CD14-positive monocyte (primary cell): ENCODE measurements at regions not wholly inside any gene's neighbourhood (a gene's known extent, or its start where the extent isn't known, plus 50 kb on each side); places are given as distances from the start of the nearest gene placed in this dataset.

Source experiments
- DNase-seq, 3 donors: peaks; one replicate each; pipeline ENCODE4 v3.0.0-alpha.2; 2011 to 2022
- H2AFZ ChIP-seq: 2 replicates; pipeline ENCODE4 v1.6.0; 2012; ENCODE audit warnings: mild to moderate bottlenecking, low read depth, low read length, inconsistent platforms; ENCODE audit not compliant: insufficient read depth, poor library complexity, severe bottlenecking
- H3K27ac ChIP-seq, 2 donors: 1 replicate in 1 of 2; 2 replicates in 1 of 2; pipeline ENCODE4 v1.5.1; 2012 to 2013; ENCODE audit warnings: low read length in 2 of 2, control low read depth in 1 of 2, inconsistent platforms in 1 of 2, low read depth in 1 of 2, mild to moderate bottlenecking in 1 of 2
- H3K27me3 ChIP-seq, 2 donors: one replicate each; pipeline versions ENCODE4 v1.6.0 to v1.6.1; 2011 to 2013; ENCODE audit warnings: low read length in 2 of 2; ENCODE audit not compliant: control insufficient read depth in 2 of 2, insufficient read depth in 2 of 2
- H3K36me3 ChIP-seq, 2 donors: replicated peaks in 1 of 2; 1 replicate in 1 of 2; 2 replicates in 1 of 2; pipeline versions ENCODE4 v1.5.1 to v1.6.1; 2012 to 2013; ENCODE audit warnings: low read length in 2 of 2, control low read depth in 1 of 2, inconsistent platforms in 1 of 2, mild to moderate bottlenecking in 1 of 2; ENCODE audit not compliant: insufficient read depth in 2 of 2, control insufficient read depth in 1 of 2
- H3K4me1 ChIP-seq, 2 donors: 1 replicate in 1 of 2; 2 replicates in 1 of 2; pipeline versions ENCODE4 v1.5.1 to v1.6.1; 2012 to 2013; ENCODE audit warnings: low read length in 2 of 2, control low read depth in 1 of 2, inconsistent platforms in 1 of 2, mild to moderate bottlenecking in 1 of 2, moderate library complexity in 1 of 2; ENCODE audit not compliant: insufficient read depth in 2 of 2, control insufficient read depth in 1 of 2
- H3K4me2 ChIP-seq: replicated peaks from 2 replicates; pipeline ENCODE3; 2012; ENCODE audit warnings: low read length, moderate library complexity, mild to moderate bottlenecking; ENCODE audit not compliant: poor library complexity, severe bottlenecking; ENCODE audit errors: extremely low read depth
- H3K4me3 ChIP-seq, 3 experiments: fragments of 200-600 bp in 1 of 3; sonication (generic) in 1 of 3; replicated peaks in 1 of 3; 1 replicate in 2 of 3; 2 replicates in 1 of 3; pipeline ENCODE4 v1.5.1; 2011 to 2013; ENCODE audit warnings: low read length in 3 of 3, mild to moderate bottlenecking in 3 of 3, control low read depth in 2 of 3, low read depth in 2 of 3, inconsistent platforms in 1 of 3, moderate library complexity in 1 of 3
- H3K79me2 ChIP-seq: 2 replicates; pipeline ENCODE4 v1.6.0; 2012; ENCODE audit warnings: mild to moderate bottlenecking, control low read depth, inconsistent platforms, low read length, moderate library complexity; ENCODE audit not compliant: insufficient read depth
- H3K9ac ChIP-seq: 2 replicates; pipeline ENCODE4 v1.6.0; 2017; ENCODE audit warnings: low read length, mild to moderate bottlenecking; ENCODE audit not compliant: insufficient read depth, poor library complexity, severe bottlenecking
- H3K9me3 ChIP-seq, 2 donors: replicated peaks in 1 of 2; 1 replicate in 1 of 2; 2 replicates in 1 of 2; pipeline versions ENCODE4 v1.5.1 to v1.6.1; 2012 to 2013; ENCODE audit warnings: low read length in 2 of 2, control low read depth in 1 of 2; ENCODE audit not compliant: control insufficient read depth in 1 of 2, insufficient read depth in 1 of 2
- H4K20me1 ChIP-seq: 2 replicates; pipeline ENCODE4 v1.6.0; 2012; ENCODE audit warnings: mild to moderate bottlenecking, low read length, control low read depth, moderate library complexity; ENCODE audit not compliant: insufficient read depth
- H3K27ac Mint-ChIP-seq, 7 donors: one replicate each; pipeline ENCODE4 v1.8.0; 2020; ENCODE audit warnings: mild to moderate bottlenecking in 7 of 7, mixed read lengths in 7 of 7, moderate library complexity in 6 of 7, inconsistent platforms in 2 of 7
- H3K27me3 Mint-ChIP-seq, 3 donors: one replicate each; pipeline ENCODE4 v1.8.0; 2021 to 2022; ENCODE audit warnings: low read depth in 3 of 3, mild to moderate bottlenecking in 3 of 3, mixed read lengths in 3 of 3, moderate library complexity in 3 of 3, inconsistent platforms in 1 of 3
- H3K36me3 Mint-ChIP-seq, 2 donors: one replicate each; pipeline ENCODE4 v1.8.0; 2020; ENCODE audit warnings: mixed read lengths in 2 of 2, inconsistent platforms in 1 of 2, mild to moderate bottlenecking in 1 of 2
- H3K4me1 Mint-ChIP-seq: one replicate; pipeline ENCODE4 v1.8.0; 2020; ENCODE audit warnings: mild to moderate bottlenecking, mixed read lengths
- H3K4me3 Mint-ChIP-seq, 2 donors: one replicate each; pipeline ENCODE4 v1.8.0; 2020; ENCODE audit warnings: mild to moderate bottlenecking in 2 of 2, mixed read lengths in 2 of 2, moderate library complexity in 1 of 2
- H3K9me3 Mint-ChIP-seq, 7 donors: one replicate each; pipeline ENCODE4 v1.8.0; 2020 to 2022; ENCODE audit warnings: mixed read lengths in 7 of 7, mild to moderate bottlenecking in 6 of 7, moderate library complexity in 6 of 7, inconsistent platforms in 2 of 7
- intact Hi-C, 2 donors: fragments of 100-400 bp; cut with micrococcal nuclease; formaldehyde crosslinking; loops; one replicate each; pipeline versions ENCODE4 v1.15.0 to v1.15.1; 2023
- TF ChIP-seq, protein P1 (sequence below): fragments of 200-600 bp; IDR thresholded peaks from one replicate; pipeline ENCODE4 v1.8.0; 2022; ENCODE audit warnings: antibody characterized with exemption, mild to moderate bottlenecking

DNA sequence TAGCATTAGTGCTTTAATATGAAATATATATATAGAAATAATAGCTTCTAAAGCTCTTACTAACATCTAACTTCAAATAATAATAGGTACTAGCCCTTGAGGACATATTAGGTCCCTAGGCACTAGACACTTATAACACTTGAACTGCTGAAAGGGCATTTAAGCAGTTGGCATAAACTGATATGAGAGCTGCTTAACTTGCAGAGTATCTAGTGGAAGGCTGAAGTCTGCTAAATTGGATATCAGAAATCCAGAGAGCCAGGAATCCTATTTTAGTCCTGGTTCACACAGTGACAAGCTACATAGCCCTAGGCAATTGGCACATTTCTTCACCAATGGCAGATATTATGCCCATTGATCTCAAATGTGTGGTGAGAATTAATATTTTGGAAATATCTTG lies 326.9 kb upstream of the UBE2E3 start:
- Mint-ChIP-seq H3K9me3 (peaks cover 0 to 1% (median 0%) of the 10 kb centered on the region in 7 donors), H3K4me1 (no peaks in the 10 kb centered on the region), H3K36me3 (no peaks in the 10 kb centered on the region), H3K27me3 (peaks cover 3 to 4% (median 4%) of the 10 kb centered on the region in 3 donors), H3K27ac (no peak overlapping the region), H3K4me3 (no peak overlapping the region)
- TF ChIP-seq, protein P1, sequence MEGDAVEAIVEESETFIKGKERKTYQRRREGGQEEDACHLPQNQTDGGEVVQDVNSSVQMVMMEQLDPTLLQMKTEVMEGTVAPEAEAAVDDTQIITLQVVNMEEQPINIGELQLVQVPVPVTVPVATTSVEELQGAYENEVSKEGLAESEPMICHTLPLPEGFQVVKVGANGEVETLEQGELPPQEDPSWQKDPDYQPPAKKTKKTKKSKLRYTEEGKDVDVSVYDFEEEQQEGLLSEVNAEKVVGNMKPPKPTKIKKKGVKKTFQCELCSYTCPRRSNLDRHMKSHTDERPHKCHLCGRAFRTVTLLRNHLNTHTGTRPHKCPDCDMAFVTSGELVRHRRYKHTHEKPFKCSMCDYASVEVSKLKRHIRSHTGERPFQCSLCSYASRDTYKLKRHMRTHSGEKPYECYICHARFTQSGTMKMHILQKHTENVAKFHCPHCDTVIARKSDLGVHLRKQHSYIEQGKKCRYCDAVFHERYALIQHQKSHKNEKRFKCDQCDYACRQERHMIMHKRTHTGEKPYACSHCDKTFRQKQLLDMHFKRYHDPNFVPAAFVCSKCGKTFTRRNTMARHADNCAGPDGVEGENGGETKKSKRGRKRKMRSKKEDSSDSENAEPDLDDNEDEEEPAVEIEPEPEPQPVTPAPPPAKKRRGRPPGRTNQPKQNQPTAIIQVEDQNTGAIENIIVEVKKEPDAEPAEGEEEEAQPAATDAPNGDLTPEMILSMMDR: no peak
- no peaks in the 10 kb centered on the region for H3K79me2 ChIP-seq
- no peak overlapping the region for H3K4me3 ChIP-seq
- H3K27me3 ChIP-seq: peaks cover 0 to 2% of the 10 kb centered on the region in 2 donors
- no peak overlapping the region for H2AFZ ChIP-seq
- no peak for DNase-seq
- intact Hi-C loops: no loop called here
- H3K36me3 ChIP-seq: no peaks in the 10 kb centered on the region
- H3K4me1 ChIP-seq: no peaks in the 10 kb centered on the region
- no peaks in the 10 kb centered on the region for H4K20me1 ChIP-seq
- no peak overlapping the region for H3K27ac ChIP-seq
- no peaks in the 10 kb centered on the region for H3K9me3 ChIP-seq
- no peak overlapping the region for H3K4me2 ChIP-seq
- H3K9ac ChIP-seq: no peak overlapping the region

DNA sequence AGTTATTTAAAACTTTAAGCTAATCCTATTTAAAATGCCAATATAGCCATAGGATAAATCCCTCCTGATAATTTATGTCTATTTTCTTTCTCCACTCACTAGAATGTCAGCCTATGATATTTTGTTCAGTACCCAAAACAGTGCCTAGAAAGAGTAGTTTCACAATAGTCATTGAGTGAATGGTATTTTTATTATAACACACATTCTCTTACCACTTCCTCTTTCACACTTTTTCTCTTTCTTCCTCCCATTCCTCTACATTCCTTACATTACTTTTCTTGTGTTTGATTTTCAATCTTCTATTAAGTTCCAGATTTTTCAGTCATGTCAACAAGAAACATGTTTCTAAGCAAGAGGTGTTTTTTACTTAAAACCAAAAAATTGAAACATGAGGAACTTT lies 327.6 kb upstream of the UBE2E3 start:
- Mint-ChIP-seq H3K9me3 (peaks cover 0 to 2% (median 0%) of the 10 kb centered on the region in 7 donors), H3K27me3 (peaks cover 3 to 4% (median 4%) of the 10 kb centered on the region in 3 donors), H3K27ac (no peak overlapping the region), H3K36me3 (no peaks in the 10 kb centered on the region), H3K4me3 (no peak overlapping the region), H3K4me1 (no peaks in the 10 kb centered on the region)
- no peaks in the 10 kb centered on the region for H3K9me3 ChIP-seq
- H3K79me2 ChIP-seq: no peaks in the 10 kb centered on the region
- peaks cover 0 to 2% of the 10 kb centered on the region in 2 donors for H3K27me3 ChIP-seq
- H3K4me1 ChIP-seq: no peaks in the 10 kb centered on the region
- intact Hi-C loops: no loop called here
- no peak overlapping the region for H3K4me3 ChIP-seq
- no peak overlapping the region for H3K27ac ChIP-seq
- no peak overlapping the region for H2AFZ ChIP-seq
- DNase-seq: no peak
- H3K9ac ChIP-seq: no peak overlapping the region
- no peaks in the 10 kb centered on the region for H3K36me3 ChIP-seq
- no peak overlapping the region for H3K4me2 ChIP-seq
- TF ChIP-seq, protein P1: no peak
- H4K20me1 ChIP-seq: no peaks in the 10 kb centered on the region
